HCT116 (cell line): ENCODE measurements at regions not wholly inside any gene's neighbourhood (a gene's known extent, or its start where the extent isn't known, plus 50 kb on each side); places are given as distances from the start of the nearest gene placed in this dataset.

Experiments
- ATAC-seq: fragments of 200-7000 bp; cut with Tn5 transposase; 2 replicates; pipeline ENCODE4 v1.9.1; 2020; ENCODE audit warnings: mild to moderate bottlenecking, moderate library complexity
- BruUV-seq: library from RNA; stranded (reverse); fragments of 400-500 nt; replicated peaks from 2 replicates; lab custom pipeline; 2021; lab: Mats Ljungman, UMichigan
- CTCF ChIA-PET: fragments of 300-600 bp; sonication (Branson Sonifier 250); formaldehyde crosslinking; loops from one replicate; lab custom pipeline; 2021; ENCODE audit warnings: antibody characterized with exemption; lab: Charles Lee
- POLR2A ChIA-PET: fragments of 300-600, 350-600 bp; sonication (Branson Sonifier 250); formaldehyde crosslinking; loops from one replicate; lab custom pipeline; 2021; ENCODE audit warnings: antibody characterized with exemption; lab: Charles Lee
- RAD21 ChIA-PET, 2 experiments: fragments of 300-600 bp; sonication (Branson Sonifier 250); formaldehyde crosslinking; loops; one replicate each; lab custom pipeline; 2023; ENCODE audit warnings: low total read pairs in 2 of 2; ENCODE audit not compliant: uncharacterized antibody in 2 of 2, unreplicated experiment in 2 of 2, low non-redundant PET in 1 of 2; lab: Charles Lee
- DNase-seq: peaks from one replicate; pipeline ENCODE4 v3.0.0-alpha.2; 2010; ENCODE audit warnings: low read depth, low spot score
- H2AFZ ChIP-seq: fragments of 200-600 bp; shearing (Covaris generic), sonication (generic); 2 replicates; pipeline ENCODE4 v1.6.1; 2017; ENCODE audit warnings: low read depth, mixed run types, mixed read lengths, antibody characterized with exemption, low read length; ENCODE audit not compliant: poor library complexity, severe bottlenecking
- H3K27ac ChIP-seq: 2 replicates; pipeline ENCODE4 v1.5.1; 2012; ENCODE audit warnings: low read depth, low read length
- H3K27me3 ChIP-seq: fragments of 200-600 bp; sonication (generic); 2 replicates; pipeline ENCODE4 v1.6.1; 2016; ENCODE audit warnings: mixed run types, low read length, mixed read lengths; ENCODE audit not compliant: insufficient read depth
- H3K36me3 ChIP-seq, 2 experiments: fragments of 200-500 bp in 1 of 2; fragments of 200-600 bp in 1 of 2; sonication (Bioruptor generic) in 1 of 2; sonication (generic) in 1 of 2; 2 replicates each; pipeline versions ENCODE4 v1.5.1 to v1.6.1; 2014 to 2016; ENCODE audit warnings: low read length in 2 of 2, inconsistent platforms in 1 of 2, mixed read lengths in 1 of 2, mixed run types in 1 of 2; ENCODE audit not compliant: insufficient read depth in 2 of 2, control insufficient read depth in 1 of 2
- H3K4me1 ChIP-seq, 2 experiments: fragments of 200-600 bp in 1 of 2; sonication (generic) in 1 of 2; 2 replicates each; pipeline versions ENCODE4 v1.5.1 to v1.6.1; 2012 to 2017; ENCODE audit warnings: low read length in 2 of 2, inconsistent platforms in 1 of 2, mild to moderate bottlenecking in 1 of 2, mixed read lengths in 1 of 2, mixed run types in 1 of 2, moderate library complexity in 1 of 2; ENCODE audit not compliant: insufficient read depth in 2 of 2, control insufficient read depth in 1 of 2
- H3K4me2 ChIP-seq: fragments of 200-600 bp; sonication (generic); 2 replicates; pipeline ENCODE4 v1.6.1; 2017; ENCODE audit warnings: mixed run types, low read length, mixed read lengths
- H3K4me3 ChIP-seq, 2 experiments: fragments of 200-600 bp in 1 of 2; sonication (generic) in 1 of 2; replicated peaks in 1 of 2; 2 replicates each; pipeline ENCODE4 v1.5.1; 2011 to 2016; ENCODE audit warnings: low read length in 2 of 2, control low read depth in 1 of 2, low read depth in 1 of 2, mild to moderate bottlenecking in 1 of 2, mixed read lengths in 1 of 2, mixed run types in 1 of 2
- H3K79me2 ChIP-seq: fragments of 200-600 bp; sonication (generic); 2 replicates; pipeline ENCODE4 v1.6.1; 2017; ENCODE audit warnings: mild to moderate bottlenecking, mixed run types, low read length, moderate library complexity, mixed read lengths; ENCODE audit not compliant: insufficient read depth
- H3K9ac ChIP-seq: fragments of 200-600 bp; sonication (generic); 2 replicates; pipeline ENCODE4 v1.6.1; 2016; ENCODE audit warnings: low read length, mixed read lengths
- H3K9me2 ChIP-seq: fragments of 200-600 bp; sonication (generic), shearing (Covaris generic); 2 replicates; pipeline ENCODE4 v1.6.1; 2017; ENCODE audit warnings: mixed run types, mild to moderate bottlenecking, moderate library complexity; ENCODE audit not compliant: insufficient read depth
- H3K9me3 ChIP-seq, 2 experiments: fragments of 200-500 bp in 1 of 2; fragments of 200-600 bp in 1 of 2; sonication (Bioruptor generic) in 1 of 2; sonication (generic) in 1 of 2; 2 replicates each; pipeline ENCODE4 v1.6.1; 2014 to 2017; ENCODE audit warnings: low read length in 2 of 2, mixed read lengths in 2 of 2, inconsistent platforms in 1 of 2, low read depth in 1 of 2, mild to moderate bottlenecking in 1 of 2, mixed run types in 1 of 2, moderate library complexity in 1 of 2; ENCODE audit not compliant: control insufficient read depth in 1 of 2, insufficient read depth in 1 of 2
- H4K20me1 ChIP-seq: fragments of 200-600 bp; sonication (generic), shearing (Covaris generic); 2 replicates; pipeline ENCODE4 v1.6.1; 2017; ENCODE audit warnings: mixed run types, mild to moderate bottlenecking, moderate library complexity; ENCODE audit not compliant: insufficient read depth
- CEBPB ChIP-seq: IDR thresholded peaks from 2 replicates; pipeline ENCODE4 v1.6.1; 2012; ENCODE audit warnings: low read depth
- EGR1 ChIP-seq: IDR thresholded peaks from 2 replicates; pipeline ENCODE4 v1.6.1; 2012; ENCODE audit warnings: low read depth
- FOSL1 ChIP-seq: IDR thresholded peaks from 2 replicates; pipeline ENCODE4 v1.6.1; 2012; ENCODE audit warnings: low read depth
- JUND ChIP-seq: IDR thresholded peaks from 2 replicates; pipeline ENCODE4 v1.6.1; 2012
- SRF ChIP-seq: IDR thresholded peaks from 2 replicates; pipeline ENCODE4 v1.6.1; 2012; ENCODE audit warnings: low read depth
- TCF7L2 ChIP-seq: IDR thresholded peaks from 2 replicates; pipeline ENCODE4 v1.7.0; 2011; ENCODE audit warnings: borderline replicate concordance, inconsistent platforms; ENCODE audit not compliant: insufficient read depth, insufficient read length; ENCODE audit errors: extremely low read depth
- YY1 ChIP-seq: IDR thresholded peaks from 2 replicates; pipeline ENCODE4 v1.6.1; 2011; ENCODE audit warnings: low read length, low read depth, moderate library complexity, mild to moderate bottlenecking; ENCODE audit not compliant: insufficient replicate concordance; ENCODE audit errors: extremely low read depth
- ZFX ChIP-seq: fragments of 450-650 bp; IDR thresholded peaks from 2 replicates; pipeline ENCODE4 v1.6.1; 2017
- intact Hi-C: fragments of 100-400 bp; cut with micrococcal nuclease; formaldehyde crosslinking; loops from 2 replicates; pipeline ENCODE4 v1.10.0; 2022
- TF ChIP-seq, protein P1 (sequence below): IDR thresholded peaks from 2 replicates; pipeline ENCODE4 v1.6.1; 2011; ENCODE audit warnings: mild to moderate bottlenecking, low read length, moderate library complexity; ENCODE audit not compliant: insufficient replicate concordance; ENCODE audit errors: extremely low read depth

DNA sequence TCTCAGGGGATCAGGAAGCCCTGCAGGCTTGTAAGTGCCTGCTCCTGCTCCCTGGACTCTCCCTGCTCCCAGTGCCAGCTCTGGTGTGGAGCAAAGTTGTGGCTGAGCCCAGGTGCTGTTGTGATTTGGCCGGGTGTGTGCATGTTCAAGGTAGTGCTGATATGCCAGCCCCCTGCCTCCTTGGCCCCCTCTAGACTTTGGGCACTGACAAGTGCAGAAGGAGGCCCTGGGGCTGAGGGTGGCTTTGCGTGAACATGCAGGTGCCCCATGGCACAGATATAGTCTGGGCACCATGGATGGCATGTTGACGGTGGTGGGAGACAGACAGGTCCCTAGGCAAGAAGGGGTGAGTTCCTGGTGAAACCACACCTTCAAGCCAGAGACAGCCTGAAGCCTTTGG is 441.6 kb upstream of the CDH8 start (continued):
- no peak for TF ChIP-seq EGR1
- TF ChIP-seq ZFX = no peak
- no peak for TF ChIP-seq YY1
- TF ChIP-seq TCF7L2 = no peak
- TF ChIP-seq CEBPB = no peak
- TF ChIP-seq SRF = no peak
- no peak for TF ChIP-seq FOSL1
- TF ChIP-seq, protein P1, sequence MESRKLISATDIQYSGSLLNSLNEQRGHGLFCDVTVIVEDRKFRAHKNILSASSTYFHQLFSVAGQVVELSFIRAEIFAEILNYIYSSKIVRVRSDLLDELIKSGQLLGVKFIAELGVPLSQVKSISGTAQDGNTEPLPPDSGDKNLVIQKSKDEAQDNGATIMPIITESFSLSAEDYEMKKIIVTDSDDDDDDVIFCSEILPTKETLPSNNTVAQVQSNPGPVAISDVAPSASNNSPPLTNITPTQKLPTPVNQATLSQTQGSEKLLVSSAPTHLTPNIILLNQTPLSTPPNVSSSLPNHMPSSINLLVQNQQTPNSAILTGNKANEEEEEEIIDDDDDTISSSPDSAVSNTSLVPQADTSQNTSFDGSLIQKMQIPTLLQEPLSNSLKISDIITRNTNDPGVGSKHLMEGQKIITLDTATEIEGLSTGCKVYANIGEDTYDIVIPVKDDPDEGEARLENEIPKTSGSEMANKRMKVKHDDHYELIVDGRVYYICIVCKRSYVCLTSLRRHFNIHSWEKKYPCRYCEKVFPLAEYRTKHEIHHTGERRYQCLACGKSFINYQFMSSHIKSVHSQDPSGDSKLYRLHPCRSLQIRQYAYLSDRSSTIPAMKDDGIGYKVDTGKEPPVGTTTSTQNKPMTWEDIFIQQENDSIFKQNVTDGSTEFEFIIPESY = no peak
- TF ChIP-seq JUND = no peak

DNA sequence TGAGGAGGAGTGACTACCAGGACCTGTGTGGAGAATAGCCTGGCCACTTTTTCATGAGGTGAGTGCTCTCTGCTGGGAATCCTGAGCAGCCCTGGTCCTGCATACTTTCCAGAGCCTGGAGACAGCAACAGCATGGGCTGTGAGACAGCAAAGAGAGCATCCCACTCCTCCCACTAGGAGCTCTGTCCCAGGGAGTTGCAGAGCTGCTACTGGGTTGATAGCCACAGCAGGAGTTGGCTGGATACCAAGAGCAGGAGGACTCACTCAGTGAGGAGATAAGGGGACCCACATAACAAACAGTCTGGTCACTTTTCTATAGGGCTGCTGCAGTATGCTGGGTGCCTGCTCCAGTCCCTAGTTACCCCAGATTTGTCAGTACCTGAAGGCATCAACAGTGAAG is 439.3 kb upstream of the CDH8 start:
- no peak for ATAC-seq
- no peaks in the 10 kb centered on the region for H3K27me3 ChIP-seq
- no peaks in the 10 kb centered on the region for H3K36me3 ChIP-seq
- no peak overlapping the region for H3K9ac ChIP-seq
- no peaks in the 10 kb centered on the region for H3K4me1 ChIP-seq
- no peak overlapping the region for H2AFZ ChIP-seq
- no peaks in the 10 kb centered on the region for H4K20me1 ChIP-seq
- H3K79me2 ChIP-seq = no peaks in the 10 kb centered on the region
- no peak overlapping the region for H3K4me3 ChIP-seq
- peaks cover 7 to 41% of the 10 kb centered on the region in 2 experiments; a peak in 2 of 4 replicates for H3K9me3 ChIP-seq
- ChIA-PET RAD21 (no interaction called here), POLR2A (no interaction called here), CTCF (no interaction called here)
- no peak for DNase-seq
- intact Hi-C loops = no loop called here
- H3K9me2 ChIP-seq = no peaks in the 10 kb centered on the region
- no peak overlapping the region for H3K4me2 ChIP-seq
- TF ChIP-seq JUND = no peak
- H3K27ac ChIP-seq = no peak overlapping the region
- BruUV-seq = no TSS peak
